ENCODE measurements at regions not wholly inside any gene's neighbourhood (a gene's known extent, or its start where the extent isn't known, plus 50 kb on each side); places are given as distances from the start of the nearest gene placed in this dataset.

DNA sequence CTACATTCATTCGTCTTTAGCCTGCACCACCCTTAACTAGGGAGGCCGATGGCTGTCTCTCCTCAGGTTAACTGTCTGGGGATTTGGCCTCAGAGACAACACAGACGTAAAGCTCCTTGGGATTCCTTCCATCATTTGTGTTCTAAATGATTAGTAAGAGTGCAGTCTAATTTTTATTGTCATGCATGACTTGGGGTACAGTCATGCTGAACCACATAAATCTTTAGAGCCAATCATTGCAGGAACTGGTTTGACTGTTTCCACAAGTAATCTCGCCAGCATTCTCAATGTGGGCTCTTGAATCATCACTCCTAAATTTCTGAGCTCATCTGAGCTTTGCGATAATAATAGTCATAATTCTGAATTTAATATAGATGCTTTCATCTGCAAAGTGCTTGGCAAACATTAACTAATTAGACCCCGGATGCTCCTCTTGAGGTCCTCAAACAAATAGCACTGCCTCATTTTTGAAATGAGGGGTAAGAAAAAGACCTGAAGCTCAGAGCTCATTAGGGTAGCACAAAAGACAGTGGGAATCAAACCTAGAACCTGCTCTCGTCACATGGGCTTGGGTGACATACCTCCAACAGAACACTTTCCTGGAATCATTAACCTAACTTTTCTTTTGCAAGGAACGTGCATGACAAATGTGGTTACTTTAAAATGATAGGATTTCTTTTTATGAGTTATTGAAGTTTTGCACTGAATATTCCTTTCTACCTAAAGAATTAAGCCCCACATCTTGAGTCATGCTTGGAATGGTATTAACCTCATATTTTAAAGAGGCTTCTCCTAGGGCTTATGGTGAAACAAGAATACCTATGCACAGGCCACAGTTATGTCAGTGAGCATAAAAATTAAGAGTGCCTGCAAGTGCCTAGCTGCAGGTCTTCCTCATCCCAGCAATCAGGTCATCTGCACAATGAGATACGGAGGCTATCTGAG is 118.9 kb upstream of the NRP1 start:
- no peak for DNase-seq

DNA sequence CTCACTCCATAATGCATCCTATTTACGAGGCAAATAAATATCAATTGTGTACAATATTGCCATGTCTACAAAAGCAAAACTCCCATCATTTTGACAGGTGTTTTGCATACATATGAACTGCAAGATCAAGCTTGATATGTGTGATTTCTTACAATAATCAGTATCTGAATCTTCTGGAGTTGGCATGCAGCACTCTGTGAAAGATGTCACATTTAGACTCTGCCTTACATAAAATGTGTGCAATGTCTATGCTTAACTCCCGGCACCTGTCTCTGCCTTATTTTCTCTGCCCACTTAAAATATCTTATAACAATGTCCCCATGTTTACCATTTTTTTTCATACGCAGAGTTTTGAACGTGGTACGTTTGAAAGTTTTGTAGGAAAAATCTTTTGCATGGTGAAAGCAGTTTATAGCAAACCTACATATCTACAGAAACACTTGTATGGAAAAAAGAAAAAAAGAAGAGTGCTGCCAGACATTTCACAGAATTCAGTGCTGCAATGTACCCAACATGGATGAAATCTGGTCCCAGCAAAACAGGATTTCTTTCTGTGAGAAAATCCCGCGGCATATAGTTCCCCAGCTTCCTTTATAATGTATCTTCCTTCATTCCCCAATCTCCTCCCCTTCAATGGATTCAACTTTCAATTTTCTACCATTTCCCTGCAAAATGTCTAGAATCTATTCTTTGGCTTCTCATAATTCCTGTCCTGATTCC is 114.1 kb upstream of the NRP1 start:
- no peak for DNase-seq

DNA sequence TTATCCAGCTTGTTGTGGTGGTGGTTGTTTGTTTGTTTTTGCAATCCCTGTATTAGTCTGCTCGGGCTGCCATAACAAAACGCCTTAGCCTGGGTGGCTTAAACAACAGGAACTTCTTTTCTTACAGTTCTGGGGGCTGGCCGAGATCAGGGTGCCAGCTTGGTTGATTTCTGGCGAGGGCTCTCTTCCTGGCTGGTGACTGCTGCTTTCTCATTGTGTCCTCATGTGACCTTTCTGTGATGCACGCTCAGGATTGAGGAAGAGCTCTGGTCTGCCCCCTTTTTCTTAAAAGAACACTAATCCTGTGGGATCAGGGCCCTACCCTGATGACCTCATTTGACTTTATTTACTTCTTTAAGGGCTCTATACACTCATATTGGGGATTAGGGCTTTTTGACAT is 107.1 kb upstream of the NRP1 start:
- no peak for DNase-seq

DNA sequence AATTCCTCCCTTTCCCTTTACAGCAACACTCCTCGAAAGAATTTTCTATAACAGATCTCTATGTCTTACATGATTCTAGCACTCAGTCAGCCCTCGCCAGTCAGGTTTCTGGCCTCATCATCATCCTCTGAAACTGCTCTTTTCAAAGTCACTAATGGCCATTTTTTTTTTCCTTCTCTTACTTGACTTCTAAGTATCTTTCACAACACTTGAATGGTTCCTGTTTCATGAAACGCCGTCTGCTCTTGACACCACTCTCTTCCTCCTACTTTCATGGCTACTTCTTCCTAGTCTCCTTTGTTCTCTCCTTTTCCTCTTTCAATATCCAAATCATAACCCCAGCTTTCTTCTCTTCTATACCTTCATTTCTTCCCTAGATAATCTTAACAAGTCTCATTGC is 100.5 kb upstream of the NRP1 start:
- no peak for DNase-seq

DNA sequence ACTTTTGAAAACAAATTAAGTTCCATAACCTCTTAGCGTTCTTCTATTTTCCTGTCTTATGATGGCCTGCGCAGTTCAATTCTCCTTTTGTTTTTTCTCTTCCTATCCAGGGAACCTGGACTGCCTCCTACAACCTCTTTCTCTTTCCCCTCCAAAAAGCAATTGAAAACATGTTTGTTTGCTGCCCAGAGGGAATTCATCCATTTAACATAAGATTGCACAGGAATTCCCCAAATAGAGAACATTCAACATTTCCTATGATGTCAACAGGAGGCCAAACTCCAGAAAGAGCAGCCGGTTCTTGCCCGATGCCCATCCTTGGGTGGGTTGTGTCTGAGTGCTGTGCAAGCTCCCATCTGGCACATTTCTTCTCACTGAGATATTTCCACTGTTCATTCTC is 94.2 kb upstream of the NRP1 start:
- no peak for DNase-seq

DNA sequence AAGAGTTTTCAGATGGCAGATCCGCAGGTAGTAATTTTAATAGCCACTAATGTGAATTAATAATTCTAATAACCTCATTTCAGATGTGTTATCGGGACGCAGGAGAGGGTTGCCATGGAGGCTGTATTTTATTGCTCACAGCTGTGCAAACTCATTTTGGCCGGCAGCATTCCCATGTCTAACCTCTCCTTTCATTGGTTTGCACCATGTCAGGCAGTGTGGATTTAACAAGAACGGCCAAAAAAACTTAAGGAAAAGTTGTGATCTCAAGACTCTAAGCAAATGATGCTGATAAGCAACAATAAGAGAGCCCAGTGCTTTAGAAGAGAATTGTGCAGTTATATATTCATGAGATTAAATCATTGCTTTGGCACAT is 88.7 kb upstream of the NRP1 start:
- DNase-seq = peak; percentile 65

- DNase-seq = no peak
Observed at GRCh38 chr10:33422471-33423153, 88.1 kb upstream of the NRP1 start.

DNA sequence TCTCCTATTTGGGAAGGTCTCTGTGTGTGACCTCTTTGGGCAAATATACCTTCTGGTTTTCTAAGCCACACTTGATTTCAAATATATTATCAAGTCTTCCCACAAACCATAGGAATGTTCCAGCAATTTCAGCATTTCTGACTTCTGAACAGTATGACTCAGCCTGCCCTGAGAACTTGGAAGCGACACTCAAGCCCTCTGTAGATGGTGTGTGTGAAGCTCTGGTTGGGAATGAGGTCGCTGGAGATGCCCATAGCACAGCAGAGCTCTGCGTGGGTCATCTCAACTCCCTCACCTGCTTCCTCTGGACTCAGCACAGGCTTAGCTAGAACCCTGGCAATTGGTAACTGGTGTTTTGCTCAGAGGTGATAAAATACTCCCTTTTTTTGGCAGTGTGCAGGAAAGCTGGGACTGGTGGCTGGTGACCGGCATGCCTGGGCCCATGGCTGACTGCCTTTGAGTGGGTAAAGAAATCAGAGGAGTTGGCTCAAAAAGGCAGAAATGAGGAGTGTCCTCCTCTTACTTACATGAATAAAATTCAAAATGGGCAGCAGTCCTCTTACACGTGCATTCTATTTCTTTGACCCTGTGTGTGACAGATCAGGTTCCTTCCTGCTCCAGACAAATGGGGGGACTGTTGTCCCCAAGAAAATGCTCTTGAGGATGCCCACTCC is 87.5 kb upstream of the NRP1 start:
- DNase-seq = no peak

DNA sequence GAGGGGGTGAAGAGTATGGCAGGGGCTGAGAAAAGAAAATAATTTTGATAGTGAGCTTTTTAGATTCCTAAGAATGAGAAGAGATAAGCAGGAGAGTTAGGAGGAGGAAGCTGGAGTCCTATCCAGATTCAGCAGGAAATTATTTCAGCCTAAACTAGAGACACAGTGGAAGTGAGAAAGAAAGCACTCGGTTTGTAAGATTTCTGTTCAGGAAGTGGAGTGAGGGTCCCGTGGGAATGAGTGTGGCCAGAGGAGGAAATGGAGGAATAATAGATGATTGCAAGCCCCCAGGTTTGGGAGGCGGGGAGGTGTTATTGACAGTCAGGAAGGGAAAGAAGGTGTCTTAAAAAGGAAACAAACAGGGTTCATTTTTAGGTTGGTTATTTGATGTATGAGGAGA is 84.8 kb upstream of the NRP1 start:
- DNase-seq = no peak

DNA sequence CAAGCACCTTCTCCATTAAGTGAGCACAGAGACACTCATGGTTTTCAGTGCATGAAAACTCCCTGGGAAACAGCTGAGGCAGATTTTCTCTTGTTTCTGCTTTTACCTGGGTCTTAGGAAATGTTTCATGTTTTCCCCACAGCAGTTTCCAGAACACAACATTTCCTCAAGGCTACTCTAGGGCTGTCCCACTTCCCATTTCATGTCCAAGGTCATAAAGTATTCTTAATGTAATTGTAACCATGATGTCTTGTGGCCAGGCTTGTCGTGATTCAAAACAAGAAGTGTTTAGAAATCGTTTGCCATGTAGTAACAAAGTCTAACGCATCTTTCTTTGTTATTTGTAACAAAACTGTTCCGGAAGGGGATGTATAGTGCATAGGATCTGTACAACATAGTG is 83.8 kb upstream of the NRP1 start:
- no peak for DNase-seq

DNA sequence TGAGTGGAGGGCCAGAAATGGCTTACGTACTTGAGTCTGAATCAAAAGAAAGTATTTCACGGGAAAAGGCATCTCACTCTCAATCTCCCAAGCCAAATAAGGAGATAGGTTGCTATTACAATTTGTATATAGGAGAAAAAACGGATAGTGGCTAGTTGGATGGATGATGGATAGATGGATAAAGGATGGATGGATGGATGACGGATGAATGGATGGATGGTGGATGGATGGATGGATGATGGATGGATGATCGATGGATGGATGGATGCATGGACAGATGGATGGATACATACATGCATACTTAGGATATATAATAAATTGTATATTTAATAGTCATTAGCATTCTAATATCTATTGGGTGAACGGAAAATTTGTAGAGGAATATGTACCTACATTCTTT is 82.2 kb upstream of the NRP1 start:
- no peak for DNase-seq

DNA sequence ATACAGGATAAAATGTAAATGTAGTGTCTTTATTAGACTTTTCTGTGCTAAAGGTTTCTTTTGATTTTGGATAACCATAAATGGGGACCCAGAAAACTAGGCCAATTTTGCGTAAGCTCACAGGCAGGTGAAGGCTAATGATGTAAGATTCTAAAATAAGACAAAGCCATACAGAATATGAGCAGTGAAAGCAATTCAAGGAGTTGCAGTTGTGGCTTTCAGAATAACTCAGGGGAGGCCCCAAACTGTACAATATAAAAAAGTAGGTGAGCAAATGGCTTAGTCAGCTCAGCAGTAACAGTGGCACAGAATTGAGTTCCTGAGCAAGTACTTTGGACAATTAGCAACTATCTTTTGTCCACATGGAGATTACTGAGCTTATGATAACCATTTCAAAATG is 81.7 kb upstream of the NRP1 start:
- no peak for DNase-seq

DNA sequence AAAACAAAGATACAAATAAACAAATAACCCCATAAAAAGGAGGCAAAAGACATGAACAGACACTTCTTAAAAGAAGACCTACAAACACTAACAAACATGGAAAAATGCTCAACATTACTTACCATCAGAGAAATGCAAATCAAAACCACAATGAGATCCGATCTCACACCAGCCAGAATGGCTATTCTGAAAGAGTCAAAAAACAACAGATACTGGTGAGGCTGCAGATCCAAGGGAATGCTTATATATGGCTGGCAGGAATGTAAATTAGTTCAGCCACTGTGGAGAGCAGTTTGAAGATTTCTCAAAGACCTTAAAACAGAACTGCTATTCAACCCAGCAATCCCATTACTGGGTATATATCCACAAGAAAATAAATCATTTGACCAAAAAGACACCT is 80.4 kb upstream of the NRP1 start:
- no peak for DNase-seq

DNA sequence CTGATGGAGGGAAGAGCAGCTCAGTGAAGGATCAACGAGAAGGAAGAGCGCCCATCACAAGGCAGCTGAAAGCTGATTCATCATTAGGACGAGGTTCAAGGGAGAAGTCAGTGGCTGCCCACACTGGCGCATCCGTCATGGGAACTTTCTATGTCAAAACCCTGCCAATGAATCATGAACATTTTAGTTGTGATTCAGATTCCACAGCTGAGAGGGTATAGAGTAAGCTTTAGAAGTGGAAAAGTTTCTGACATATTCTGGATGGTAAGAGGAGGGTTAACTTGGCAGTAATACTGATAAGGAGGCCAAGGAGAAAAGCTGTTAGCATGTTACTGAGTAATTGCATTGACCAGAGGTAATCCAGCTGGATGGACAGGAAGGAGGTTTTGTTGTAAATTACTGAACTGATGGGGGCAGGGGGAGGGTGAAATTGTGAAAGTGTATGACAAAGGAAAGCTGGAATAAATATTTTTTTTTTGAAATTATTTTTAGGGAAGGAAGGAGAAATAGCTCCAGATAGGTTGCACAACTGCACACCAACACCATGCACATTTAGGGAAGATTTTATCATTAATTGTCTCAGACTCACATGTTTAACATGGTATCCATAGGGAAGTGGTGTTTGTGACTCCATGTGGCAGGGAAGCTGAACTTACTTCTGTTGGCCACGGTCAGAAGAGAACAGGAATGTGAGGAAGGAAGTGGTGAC is 78.3 kb upstream of the NRP1 start:
- no peak for DNase-seq

DNA sequence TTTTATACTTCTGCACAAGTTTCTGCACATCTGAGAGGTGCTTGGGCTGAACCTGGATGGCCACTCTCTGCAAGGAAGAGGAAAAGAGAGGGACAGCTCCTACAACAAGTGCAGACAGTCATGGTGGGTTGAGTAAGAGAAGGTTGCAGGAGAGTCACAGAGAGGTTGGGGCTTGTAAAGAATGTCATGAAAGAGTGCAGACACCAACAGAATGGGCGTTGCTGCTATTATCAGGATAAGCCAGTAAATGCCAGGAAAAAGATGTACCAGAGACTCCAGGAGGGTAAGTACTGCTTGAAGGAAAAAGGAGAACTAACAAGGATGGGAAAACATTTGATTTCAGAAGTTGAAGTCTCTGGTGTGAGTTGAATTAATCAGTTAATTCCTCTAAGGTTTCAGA is 77.8 kb upstream of the NRP1 start:
- DNase-seq = no peak

GRCh38 chr10:33410860-33411234 is 76.4 kb upstream of the NRP1 start:
- DNase-seq = no peak

- DNase-seq = no peak
Observed at GRCh38 chr10:33410096-33410859, 75.8 kb upstream of the NRP1 start.

DNA sequence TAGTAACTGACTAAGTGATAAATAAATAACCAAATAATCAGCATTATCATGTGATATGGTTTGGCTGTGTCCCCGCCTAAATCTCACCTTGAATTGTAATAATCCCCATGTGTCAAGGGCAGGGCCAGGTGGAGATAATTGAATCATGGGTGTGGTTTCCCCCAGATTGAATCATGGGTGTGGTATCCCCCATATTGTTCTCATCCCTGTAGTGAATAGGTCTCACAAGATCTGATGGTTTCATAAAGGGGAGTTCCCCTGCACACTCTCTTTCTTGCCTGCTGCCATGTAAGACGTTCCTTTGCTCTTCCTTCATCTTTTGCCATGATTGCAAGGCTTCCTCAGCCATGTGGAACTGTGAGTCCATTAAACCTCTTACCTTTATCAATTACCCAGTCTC is 72.1 kb upstream of the NRP1 start:
- DNase-seq = no peak

DNA sequence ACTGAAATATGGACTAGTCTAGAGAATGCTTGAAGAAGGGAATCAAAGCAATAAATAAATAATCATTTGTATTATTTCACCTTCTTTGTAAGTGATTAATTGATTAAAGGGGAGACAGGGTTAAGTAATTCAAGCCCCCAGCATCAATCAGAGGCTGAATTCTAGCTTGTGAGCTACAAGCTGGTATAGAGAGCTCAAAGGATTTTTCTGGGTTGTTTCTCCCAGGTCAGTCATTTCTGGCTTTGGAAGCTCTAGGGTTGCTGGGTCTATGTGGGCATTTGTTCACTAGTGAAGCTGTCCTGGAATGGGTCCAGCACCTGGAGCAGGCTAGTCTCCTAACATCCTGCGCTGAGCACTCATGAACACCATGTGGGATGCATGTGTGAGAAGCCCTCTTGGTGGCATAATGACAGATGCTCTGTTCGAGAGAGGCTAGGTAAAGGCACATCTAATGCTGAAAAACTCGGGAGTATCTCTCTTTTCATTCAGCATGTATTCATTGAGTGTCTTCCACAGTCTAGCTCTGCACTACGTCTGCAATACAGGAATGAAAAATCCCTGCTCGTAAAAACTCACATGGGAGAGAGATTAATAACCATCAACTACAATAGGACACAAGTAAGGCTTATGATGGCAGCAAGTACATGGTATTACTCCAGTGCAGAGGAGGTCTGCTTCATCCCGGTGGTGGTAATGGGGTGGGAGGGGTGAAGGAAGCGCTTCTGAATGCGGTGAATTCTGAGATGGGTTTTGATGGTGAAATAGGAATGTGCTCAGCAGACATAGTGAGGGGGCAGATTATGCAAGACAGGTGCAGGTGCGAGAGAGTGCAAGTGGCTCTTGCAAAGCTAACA is 68.0 kb upstream of the NRP1 start:
- DNase-seq = no peak

DNA sequence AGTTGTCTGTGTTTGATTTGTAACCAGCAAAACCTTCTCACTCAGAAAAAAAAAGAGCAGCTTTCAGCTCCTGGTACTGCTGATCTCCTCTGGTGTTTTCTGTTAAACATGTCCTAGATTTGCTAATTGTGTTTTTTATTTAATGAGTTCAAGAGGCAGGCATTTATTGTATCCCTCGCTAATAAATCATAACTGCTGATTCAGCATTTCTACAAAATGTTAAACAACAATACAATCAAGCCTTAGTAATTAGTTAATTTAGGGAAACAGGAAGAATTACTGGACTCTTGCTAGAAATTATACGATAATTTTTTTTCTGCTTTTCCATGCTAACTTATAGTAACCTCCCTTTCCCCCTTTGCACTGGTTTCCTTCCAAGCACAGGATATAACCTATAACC is 66.8 kb upstream of the NRP1 start:
- no peak for DNase-seq

- no peak for DNase-seq
Observed at GRCh38 chr10:33398796-33399195, 64.3 kb upstream of the NRP1 start.
